OCI-LY1 (cell line): ENCODE measurements at regions not wholly inside any gene's neighbourhood (a gene's known extent, or its start where the extent isn't known, plus 50 kb on each side); places are given as distances from the start of the nearest gene placed in this dataset.

Experiments
- H2AFZ ChIP-seq: fragments of 200-600 bp; sonication (generic), shearing (Covaris generic); 2 replicates; pipeline ENCODE4 v1.6.0; 2014; ENCODE audit warnings: antibody characterized with exemption, mild to moderate bottlenecking, low read length
- H3F3A ChIP-seq: fragments of 200-600 bp; sonication (generic), shearing (Covaris generic); 2 replicates; pipeline ENCODE4 v1.6.0; 2014; ENCODE audit warnings: mild to moderate bottlenecking, antibody characterized with exemption, low read length, moderate library complexity; ENCODE audit not compliant: insufficient read depth
- H3K27ac ChIP-seq: fragments of 200-600 bp; sonication (generic); 2 replicates; pipeline ENCODE4 v1.5.1; 2014; ENCODE audit warnings: low read length, mixed run types, mild to moderate bottlenecking, low read depth; ENCODE audit not compliant: poor library complexity, severe bottlenecking
- H3K27me3 ChIP-seq: fragments of 200-600 bp; sonication (generic); 2 replicates; pipeline ENCODE4 v1.6.0; 2014; ENCODE audit warnings: antibody characterized with exemption, mild to moderate bottlenecking, low read length, moderate library complexity; ENCODE audit not compliant: insufficient read depth
- H3K36me3 ChIP-seq: fragments of 200-600 bp; sonication (generic); 2 replicates; pipeline ENCODE4 v1.6.1; 2014; ENCODE audit warnings: mild to moderate bottlenecking, antibody characterized with exemption, low read length, moderate library complexity, mixed read lengths; ENCODE audit not compliant: insufficient read depth
- H3K4me1 ChIP-seq: fragments of 200-600 bp; sonication (generic); 2 replicates; pipeline ENCODE4 v1.5.1; 2014; ENCODE audit warnings: mild to moderate bottlenecking, low read length, moderate library complexity; ENCODE audit not compliant: insufficient read depth, severe bottlenecking
- H3K4me2 ChIP-seq: fragments of 200-600 bp; sonication (generic), shearing (Covaris generic); 2 replicates; pipeline ENCODE4 v1.6.1; 2014; ENCODE audit warnings: low read length
- H3K4me3 ChIP-seq: fragments of 200-600 bp; sonication (generic); 2 replicates; pipeline ENCODE4 v1.5.1; 2014; ENCODE audit warnings: low read length, low read depth, mild to moderate bottlenecking, mixed read lengths; ENCODE audit not compliant: poor library complexity, severe bottlenecking
- H3K79me2 ChIP-seq: fragments of 200-600 bp; shearing (Covaris generic); 2 replicates; pipeline ENCODE4 v1.6.1; 2016; ENCODE audit warnings: mixed run types, low read length, mixed read lengths; ENCODE audit not compliant: insufficient read depth
- H3K9ac ChIP-seq: fragments of 200-600 bp; sonication (generic), shearing (Covaris generic); 2 replicates; pipeline ENCODE4 v1.6.1; 2014; ENCODE audit warnings: mild to moderate bottlenecking, low read length, mixed read lengths
- H3K9me2 ChIP-seq: fragments of 200-600 bp; sonication (generic), shearing (Covaris generic); 2 replicates; pipeline ENCODE4 v1.6.1; 2014; ENCODE audit warnings: low read depth, mild to moderate bottlenecking, low read length, mixed read lengths
- H3K9me3 ChIP-seq: fragments of 200-600 bp; shearing (Covaris generic); 2 replicates; pipeline ENCODE4 v1.6.1; 2014; ENCODE audit warnings: low read length, mixed read lengths
- H4K20me1 ChIP-seq: fragments of 200-600 bp; sonication (generic), shearing (Covaris generic); 2 replicates; pipeline ENCODE4 v1.6.0; 2016; ENCODE audit warnings: mild to moderate bottlenecking, low read length; ENCODE audit not compliant: insufficient read depth
- EZH2 ChIP-seq: fragments of 200-600 bp; sonication (generic), shearing (Covaris generic); IDR thresholded peaks from 2 replicates; pipeline ENCODE4 v1.8.0; 2017; ENCODE audit warnings: borderline replicate concordance, mixed run types, mild to moderate bottlenecking, antibody characterized with exemption, low read length, moderate library complexity, mixed read lengths
- TF ChIP-seq, protein P1 (sequence below): fragments of 200-600 bp; sonication (generic), shearing (Covaris generic); IDR thresholded peaks from 2 replicates; pipeline ENCODE4 v1.5.1; 2017; ENCODE audit warnings: mild to moderate bottlenecking, antibody characterized with exemption, low read length, moderate library complexity, mixed read lengths

DNA sequence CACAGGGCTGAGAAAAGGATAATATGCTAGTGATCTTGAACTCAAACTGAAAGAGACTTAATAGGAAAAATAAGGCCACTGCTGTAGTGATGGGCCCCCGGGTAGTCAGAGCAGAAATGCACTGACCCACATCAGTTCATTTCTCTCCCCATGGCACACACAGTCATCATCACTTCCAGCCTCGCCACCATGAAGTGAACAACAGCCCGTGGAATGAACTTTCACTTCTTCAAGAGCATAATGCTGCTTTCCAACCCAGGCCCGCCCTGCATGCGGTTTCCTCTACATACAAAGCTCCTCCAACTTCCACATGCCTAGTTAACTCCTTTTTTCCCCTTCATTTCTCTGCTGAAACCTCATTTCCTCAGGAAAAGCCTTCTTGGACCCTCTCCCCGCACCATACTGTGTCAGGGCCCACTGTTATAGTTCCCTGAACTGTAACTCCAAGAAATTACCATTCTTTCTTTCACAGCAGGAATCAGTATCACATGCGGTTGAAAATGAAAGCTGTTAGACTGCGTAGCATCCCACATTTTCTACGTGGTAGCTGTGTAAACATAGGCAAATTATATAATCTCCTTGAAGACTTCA lies 65.8 kb upstream of the SMIM36 start:
- Histone ChIP-seq H3K9me3 (no peaks in the 10 kb centered on the region), H3K9ac (no peak overlapping the region), H3K27ac (no peak overlapping the region), H3K9me2 (no peaks in the 10 kb centered on the region), H3K4me2 (no peak overlapping the region), H3F3A (no peaks in the 10 kb centered on the region), H4K20me1 (no peaks in the 10 kb centered on the region), H3K4me1 (no peaks in the 10 kb centered on the region), H3K4me3 (no peak overlapping the region), H3K27me3 (no peaks in the 10 kb centered on the region), H3K36me3 (no peaks in the 10 kb centered on the region), H3K79me2 (no peaks in the 10 kb centered on the region), H2AFZ (no peak overlapping the region)
- TF ChIP-seq, protein P1, sequence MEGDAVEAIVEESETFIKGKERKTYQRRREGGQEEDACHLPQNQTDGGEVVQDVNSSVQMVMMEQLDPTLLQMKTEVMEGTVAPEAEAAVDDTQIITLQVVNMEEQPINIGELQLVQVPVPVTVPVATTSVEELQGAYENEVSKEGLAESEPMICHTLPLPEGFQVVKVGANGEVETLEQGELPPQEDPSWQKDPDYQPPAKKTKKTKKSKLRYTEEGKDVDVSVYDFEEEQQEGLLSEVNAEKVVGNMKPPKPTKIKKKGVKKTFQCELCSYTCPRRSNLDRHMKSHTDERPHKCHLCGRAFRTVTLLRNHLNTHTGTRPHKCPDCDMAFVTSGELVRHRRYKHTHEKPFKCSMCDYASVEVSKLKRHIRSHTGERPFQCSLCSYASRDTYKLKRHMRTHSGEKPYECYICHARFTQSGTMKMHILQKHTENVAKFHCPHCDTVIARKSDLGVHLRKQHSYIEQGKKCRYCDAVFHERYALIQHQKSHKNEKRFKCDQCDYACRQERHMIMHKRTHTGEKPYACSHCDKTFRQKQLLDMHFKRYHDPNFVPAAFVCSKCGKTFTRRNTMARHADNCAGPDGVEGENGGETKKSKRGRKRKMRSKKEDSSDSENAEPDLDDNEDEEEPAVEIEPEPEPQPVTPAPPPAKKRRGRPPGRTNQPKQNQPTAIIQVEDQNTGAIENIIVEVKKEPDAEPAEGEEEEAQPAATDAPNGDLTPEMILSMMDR = no peak
- TF ChIP-seq EZH2 = no peak

DNA sequence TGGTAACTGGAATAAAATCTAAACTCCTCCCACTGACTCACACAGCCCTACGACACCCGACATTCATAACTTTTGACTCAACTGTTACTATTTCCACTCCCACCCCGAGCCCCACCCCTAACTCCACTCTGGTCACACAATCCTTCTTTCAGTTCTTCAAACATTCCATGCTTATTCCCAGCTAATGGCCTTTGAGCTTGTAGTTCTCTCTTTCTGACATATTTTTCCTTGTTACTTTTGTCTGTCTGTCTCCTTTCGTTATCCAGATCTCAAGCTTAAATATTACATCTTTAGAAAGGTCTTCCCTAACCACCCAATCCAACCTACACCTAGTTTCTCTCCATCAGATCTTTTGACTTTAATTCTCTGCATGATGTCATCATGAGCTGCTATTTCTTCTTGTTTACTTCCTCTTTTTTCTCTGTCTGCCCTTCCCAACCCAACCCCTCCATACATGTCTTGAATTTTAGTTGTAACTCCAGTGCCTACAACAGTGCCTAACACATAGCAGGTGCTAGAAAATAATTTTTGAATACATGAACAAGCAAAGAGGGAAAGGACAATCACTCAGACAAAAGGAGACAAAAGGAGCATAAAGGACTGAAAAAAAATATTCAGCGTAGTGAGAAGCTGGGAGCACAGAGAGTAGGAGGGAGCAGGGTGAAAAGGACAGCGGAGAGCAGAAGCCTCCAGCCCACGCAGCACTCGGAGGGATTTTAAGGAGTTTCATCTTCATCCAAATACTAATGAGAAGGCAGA lies 65.2 kb upstream of the SMIM36 start:
- no peak overlapping the region for H3K27ac ChIP-seq
- H3K4me3 ChIP-seq = no peak overlapping the region
- no peaks in the 10 kb centered on the region for H3K4me1 ChIP-seq
- no peak for TF ChIP-seq EZH2
- TF ChIP-seq, protein P1 = no peak
- no peak overlapping the region for H3K4me2 ChIP-seq
- no peaks in the 10 kb centered on the region for H3K36me3 ChIP-seq
- no peaks in the 10 kb centered on the region for H3K9me3 ChIP-seq
- no peaks in the 10 kb centered on the region for H3K9me2 ChIP-seq
- no peaks in the 10 kb centered on the region for H4K20me1 ChIP-seq
- H2AFZ ChIP-seq = no peak overlapping the region
- H3K9ac ChIP-seq = no peak overlapping the region
- H3K27me3 ChIP-seq = no peaks in the 10 kb centered on the region
- H3K79me2 ChIP-seq = no peaks in the 10 kb centered on the region
- H3F3A ChIP-seq = no peaks in the 10 kb centered on the region

DNA sequence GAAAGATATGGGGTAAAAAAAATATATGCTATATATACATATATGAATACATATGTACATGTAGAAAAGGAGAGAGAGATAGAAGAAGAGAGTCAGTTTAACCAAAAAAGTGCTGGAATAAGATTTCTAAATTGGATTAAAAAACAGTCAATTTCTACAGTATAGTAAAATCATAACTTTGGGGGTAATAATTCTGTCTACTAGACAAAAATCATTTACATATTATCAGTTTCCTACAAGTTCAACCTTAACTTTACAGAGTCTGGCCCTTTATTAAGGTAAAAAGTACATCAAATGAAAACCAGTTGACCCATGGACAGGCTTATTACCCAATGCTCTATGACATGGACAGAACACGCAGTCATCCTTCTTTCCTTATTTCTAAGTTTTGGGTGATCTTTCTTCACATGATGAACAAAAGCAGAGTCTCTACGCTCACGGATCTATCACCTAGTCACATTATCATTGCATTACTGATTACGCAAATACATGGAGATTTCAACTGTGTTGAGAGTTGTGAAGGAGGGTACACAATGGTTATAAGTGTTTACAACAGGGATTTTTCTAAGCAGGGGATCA lies 63.9 kb upstream of the SMIM36 start:
- no peak for TF ChIP-seq EZH2
- TF ChIP-seq, protein P1 = no peak
- Histone ChIP-seq H3K36me3 (no peaks in the 10 kb centered on the region), H3K4me3 (no peak overlapping the region), H3K9me2 (no peaks in the 10 kb centered on the region), H3K79me2 (no peaks in the 10 kb centered on the region), H3K27me3 (no peaks in the 10 kb centered on the region; the same call in 1 of the 2 replicates), H3K9ac (no peak overlapping the region), H3K4me2 (no peak overlapping the region), H3K9me3 (no peaks in the 10 kb centered on the region), H4K20me1 (no peaks in the 10 kb centered on the region), H3K4me1 (no peaks in the 10 kb centered on the region), H3K27ac (no peak overlapping the region), H2AFZ (no peak overlapping the region), H3F3A (no peaks in the 10 kb centered on the region)
